WTC11 (cell line): ENCODE measurements at regions not wholly inside any gene's neighbourhood (a gene's known extent, or its start where the extent isn't known, plus 50 kb on each side); places are given as distances from the start of the nearest gene placed in this dataset.

ENCODE experiments used
- FOXK1 ChIP-seq: sonication (generic); formaldehyde crosslinking; IDR thresholded peaks from 2 replicates; pipeline ENCODE4 v1.8.0; 2022; ENCODE audit warnings: mild to moderate bottlenecking, moderate library complexity, missing genetic modification reagents
- FOXP1 ChIP-seq: sonication (generic); formaldehyde crosslinking; IDR thresholded peaks from 2 replicates; pipeline ENCODE4 v1.8.0; 2022; ENCODE audit warnings: missing genetic modification reagents, mild to moderate bottlenecking, moderate library complexity, borderline replicate concordance
- GTF2I ChIP-seq: fragments of 250-450 bp; sonication (Bioruptor Pico); conservative IDR thresholded peaks from 2 replicates; pipeline ENCODE4 v1.4.0; 2021; ENCODE audit warnings: mild to moderate bottlenecking
- JUN ChIP-seq: sonication (generic); formaldehyde crosslinking; IDR thresholded peaks from 2 replicates; pipeline ENCODE4 v1.8.0; 2023; ENCODE audit warnings: mild to moderate bottlenecking, missing genetic modification reagents
- NR2C2 ChIP-seq: sonication (generic); formaldehyde crosslinking; IDR thresholded peaks from 2 replicates; pipeline ENCODE4 v1.8.0; 2022; ENCODE audit warnings: mild to moderate bottlenecking, missing genetic modification reagents
- RORB ChIP-seq: fragments of 250-450 bp; sonication (Bioruptor Pico); IDR thresholded peaks from 2 replicates; pipeline ENCODE4 v1.9.0; 2021; ENCODE audit warnings: mild to moderate bottlenecking
- TF ChIP-seq, protein P1 (sequence below): fragments of 200-600 bp; IDR thresholded peaks from 2 replicates; pipeline ENCODE4 v1.8.0; 2022; ENCODE audit warnings: antibody characterized with exemption
- TF ChIP-seq, protein P2 (sequence below): sonication (generic); formaldehyde crosslinking; IDR thresholded peaks from 2 replicates; pipeline ENCODE4 v1.8.1; 2022; ENCODE audit warnings: low read depth, missing genetic modification reagents, borderline replicate concordance
- TF ChIP-seq, protein P3 (sequence below): sonication (generic); formaldehyde crosslinking; IDR thresholded peaks from 2 replicates; pipeline ENCODE4 v1.8.0; 2022; ENCODE audit warnings: mild to moderate bottlenecking, missing genetic modification reagents

DNA sequence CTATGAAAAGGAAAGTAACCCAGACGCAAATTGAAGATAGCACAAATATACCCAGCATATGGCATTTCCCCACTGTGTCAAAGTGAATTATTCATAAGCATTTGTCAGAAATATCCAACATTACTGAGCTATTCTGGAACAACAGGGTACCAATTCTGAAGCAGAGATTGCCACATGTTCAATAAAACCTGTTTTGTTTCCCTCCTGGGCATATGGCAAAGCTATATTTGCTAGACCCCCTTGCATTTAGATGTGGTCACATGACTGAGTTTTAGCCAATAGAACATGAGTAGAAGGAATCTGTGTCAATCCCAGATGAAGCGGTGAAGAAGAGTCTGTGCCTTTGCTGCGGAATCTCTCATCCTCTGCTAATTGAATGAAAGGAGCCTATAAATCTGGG is 296.4 kb upstream of the DLGAP1 start:
- TF ChIP-seq FOXK1 (no peak), JUN (CRISPR knock-in tag) (no peak), RORB (CRISPR knock-in tag) (no peak), GTF2I (no peak), NR2C2 (CRISPR knock-in tag) (no peak), FOXP1 (no peak)
- TF ChIP-seq, protein P1, sequence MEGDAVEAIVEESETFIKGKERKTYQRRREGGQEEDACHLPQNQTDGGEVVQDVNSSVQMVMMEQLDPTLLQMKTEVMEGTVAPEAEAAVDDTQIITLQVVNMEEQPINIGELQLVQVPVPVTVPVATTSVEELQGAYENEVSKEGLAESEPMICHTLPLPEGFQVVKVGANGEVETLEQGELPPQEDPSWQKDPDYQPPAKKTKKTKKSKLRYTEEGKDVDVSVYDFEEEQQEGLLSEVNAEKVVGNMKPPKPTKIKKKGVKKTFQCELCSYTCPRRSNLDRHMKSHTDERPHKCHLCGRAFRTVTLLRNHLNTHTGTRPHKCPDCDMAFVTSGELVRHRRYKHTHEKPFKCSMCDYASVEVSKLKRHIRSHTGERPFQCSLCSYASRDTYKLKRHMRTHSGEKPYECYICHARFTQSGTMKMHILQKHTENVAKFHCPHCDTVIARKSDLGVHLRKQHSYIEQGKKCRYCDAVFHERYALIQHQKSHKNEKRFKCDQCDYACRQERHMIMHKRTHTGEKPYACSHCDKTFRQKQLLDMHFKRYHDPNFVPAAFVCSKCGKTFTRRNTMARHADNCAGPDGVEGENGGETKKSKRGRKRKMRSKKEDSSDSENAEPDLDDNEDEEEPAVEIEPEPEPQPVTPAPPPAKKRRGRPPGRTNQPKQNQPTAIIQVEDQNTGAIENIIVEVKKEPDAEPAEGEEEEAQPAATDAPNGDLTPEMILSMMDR: no peak
- TF ChIP-seq, protein P2, sequence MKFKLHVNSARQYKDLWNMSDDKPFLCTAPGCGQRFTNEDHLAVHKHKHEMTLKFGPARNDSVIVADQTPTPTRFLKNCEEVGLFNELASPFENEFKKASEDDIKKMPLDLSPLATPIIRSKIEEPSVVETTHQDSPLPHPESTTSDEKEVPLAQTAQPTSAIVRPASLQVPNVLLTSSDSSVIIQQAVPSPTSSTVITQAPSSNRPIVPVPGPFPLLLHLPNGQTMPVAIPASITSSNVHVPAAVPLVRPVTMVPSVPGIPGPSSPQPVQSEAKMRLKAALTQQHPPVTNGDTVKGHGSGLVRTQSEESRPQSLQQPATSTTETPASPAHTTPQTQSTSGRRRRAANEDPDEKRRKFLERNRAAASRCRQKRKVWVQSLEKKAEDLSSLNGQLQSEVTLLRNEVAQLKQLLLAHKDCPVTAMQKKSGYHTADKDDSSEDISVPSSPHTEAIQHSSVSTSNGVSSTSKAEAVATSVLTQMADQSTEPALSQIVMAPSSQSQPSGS: no peak
- TF ChIP-seq, protein P3, sequence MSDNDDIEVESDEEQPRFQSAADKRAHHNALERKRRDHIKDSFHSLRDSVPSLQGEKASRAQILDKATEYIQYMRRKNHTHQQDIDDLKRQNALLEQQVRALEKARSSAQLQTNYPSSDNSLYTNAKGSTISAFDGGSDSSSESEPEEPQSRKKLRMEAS (CRISPR knock-in tag): no peak
